ENCODE measurements at regions not wholly inside any gene's neighbourhood (a gene's known extent, or its start where the extent isn't known, plus 50 kb on each side); places are given as distances from the start of the nearest gene placed in this dataset.

- no peak overlapping the region for H3K27ac ChIP-seq (replicated peaks; ENCODE audit: low read length)
- no peaks in the 10 kb centered on the region for H3K9me3 ChIP-seq (replicated peaks in 1 of 2; ENCODE audit: control insufficient read depth in 2 of 2, insufficient read depth in 1 of 2, low read depth in 1 of 2, low read length in 2 of 2)
- H2AK5ac ChIP-seq (ENCODE audit: low read depth, low read length) = no peak overlapping the region
- no peak overlapping the region for H4K91ac ChIP-seq (ENCODE audit: low read depth, low read length, poor library complexity)
- H3K4ac ChIP-seq (ENCODE audit: low read length) = no peak overlapping the region
- no peak overlapping the region for H3K4me3 ChIP-seq (ENCODE audit: low read length in 2 of 2)
- H2AFZ ChIP-seq (ENCODE audit: low read length) = no peak overlapping the region
- no peak overlapping the region for H4K8ac ChIP-seq (ENCODE audit: low read depth, low read length)
- DNase-seq (ENCODE audit: low spot score) = no peak
- no peaks in the 10 kb centered on the region for H3K36me3 ChIP-seq (replicated peaks in 1 of 2; ENCODE audit: control insufficient read depth in 2 of 2, insufficient read depth in 2 of 2, low read length in 2 of 2)
- H2BK12ac ChIP-seq (ENCODE audit: low read length) = no peak overlapping the region
- no peak overlapping the region for H3K9ac ChIP-seq (ENCODE audit: low read depth, low read length, poor library complexity)
- H3K14ac ChIP-seq (ENCODE audit: low read length) = no peak overlapping the region
- no peak overlapping the region for H2BK5ac ChIP-seq (ENCODE audit: low read length)
- H3K4me2 ChIP-seq (ENCODE audit: insufficient read depth, low read length, poor library complexity, severe bottlenecking) = no peak overlapping the region
- no peaks in the 10 kb centered on the region for H3K27me3 ChIP-seq (ENCODE audit: control insufficient read depth in 3 of 3, insufficient read depth in 3 of 3, low read depth in 1 of 3, low read length in 3 of 3)
- no peak overlapping the region for H2BK120ac ChIP-seq (ENCODE audit: low read depth, low read length)
- H2BK15ac ChIP-seq (ENCODE audit: low read length) = no peak overlapping the region
- H3K18ac ChIP-seq (ENCODE audit: low read length) = no peak overlapping the region
- H3K4me1 ChIP-seq (ENCODE audit: control insufficient read depth in 2 of 2, insufficient read depth in 1 of 2, low read depth in 1 of 2, low read length in 2 of 2) = no peaks in the 10 kb centered on the region
- no peak overlapping the region for H3K23ac ChIP-seq (ENCODE audit: low read depth, low read length, poor library complexity)
- no peaks in the 10 kb centered on the region for H3K79me1 ChIP-seq (ENCODE audit: low read depth, low read length)
Measured at GRCh38 chr2:51597086-51597485, 565.2 kb upstream of the NRXN1 start.

GRCh38 chr2:51595836-51596235 is 563.9 kb upstream of the NRXN1 start:
- DNase-seq (ENCODE audit: low spot score) = no peak
- Histone ChIP-seq H3K27me3 (ENCODE audit: control insufficient read depth in 3 of 3, insufficient read depth in 3 of 3, low read depth in 1 of 3, low read length in 3 of 3) (no peaks in the 10 kb centered on the region), H2BK5ac (ENCODE audit: low read length) (no peak overlapping the region), H3K4me1 (ENCODE audit: control insufficient read depth in 2 of 2, insufficient read depth in 1 of 2, low read depth in 1 of 2, low read length in 2 of 2) (no peaks in the 10 kb centered on the region), H2BK120ac (ENCODE audit: low read depth, low read length) (no peak overlapping the region), H3K18ac (ENCODE audit: low read length) (no peak overlapping the region), H4K8ac (ENCODE audit: low read depth, low read length) (no peak overlapping the region), H3K36me3 (replicated peaks in 1 of 2; ENCODE audit: control insufficient read depth in 2 of 2, insufficient read depth in 2 of 2, low read length in 2 of 2) (no peaks in the 10 kb centered on the region), H2AK5ac (ENCODE audit: low read depth, low read length) (no peak overlapping the region), H3K9ac (ENCODE audit: low read depth, low read length, poor library complexity) (no peak overlapping the region), H3K4ac (ENCODE audit: low read length) (no peak overlapping the region), H3K79me1 (ENCODE audit: low read depth, low read length) (no peaks in the 10 kb centered on the region), H2AFZ (ENCODE audit: low read length) (no peak overlapping the region), H4K91ac (ENCODE audit: low read depth, low read length, poor library complexity) (no peak overlapping the region), H3K4me3 (ENCODE audit: low read length in 2 of 2) (no peak overlapping the region), H2BK12ac (ENCODE audit: low read length) (no peak overlapping the region), H3K23ac (ENCODE audit: low read depth, low read length, poor library complexity) (no peak overlapping the region), H3K9me3 (replicated peaks in 1 of 2; ENCODE audit: control insufficient read depth in 2 of 2, insufficient read depth in 1 of 2, low read depth in 1 of 2, low read length in 2 of 2) (no peaks in the 10 kb centered on the region), H3K27ac (replicated peaks; ENCODE audit: low read length) (no peak overlapping the region), H3K4me2 (ENCODE audit: insufficient read depth, low read length, poor library complexity, severe bottlenecking) (no peak overlapping the region), H3K14ac (ENCODE audit: low read length) (no peak overlapping the region), H2BK15ac (ENCODE audit: low read length) (no peak overlapping the region)

DNA sequence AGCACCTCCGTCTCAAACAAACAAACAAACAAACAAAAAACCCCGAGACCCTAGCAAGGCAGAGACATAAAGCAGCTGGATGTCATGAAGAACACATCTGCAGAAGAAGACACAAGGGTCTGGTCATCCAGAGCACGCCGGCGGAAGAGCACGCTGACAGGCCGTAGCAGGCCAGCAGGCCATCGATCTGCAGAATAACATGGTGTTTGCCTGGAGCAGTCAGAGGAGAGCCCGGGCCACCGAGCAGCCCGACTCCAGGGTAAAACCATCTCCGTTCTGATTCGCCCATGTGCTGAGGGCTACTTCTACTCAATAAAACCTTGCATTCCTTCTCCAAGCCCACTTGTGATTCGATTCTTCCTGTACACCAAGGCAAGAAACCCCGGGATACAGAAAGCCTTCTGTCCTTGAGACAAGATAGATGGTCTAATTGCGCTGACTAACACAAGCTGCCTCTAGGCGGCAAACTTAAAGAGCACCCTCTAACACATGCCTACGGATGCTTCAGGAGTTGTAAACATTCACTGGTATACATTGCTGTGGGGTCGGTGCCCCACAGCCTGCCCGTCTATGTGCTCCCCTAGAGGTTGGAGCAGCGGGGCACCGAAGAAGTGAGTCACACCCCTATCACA is 549.8 kb upstream of the NRXN1 start:
- Histone ChIP-seq H2AK5ac (ENCODE audit: low read depth, low read length) (no peak overlapping the region), H2BK12ac (ENCODE audit: low read length) (no peak overlapping the region), H2BK15ac (ENCODE audit: low read length) (no peak overlapping the region), H4K8ac (ENCODE audit: low read depth, low read length) (no peak overlapping the region), H3K9me3 (replicated peaks in 1 of 2; ENCODE audit: control insufficient read depth in 2 of 2, insufficient read depth in 1 of 2, low read depth in 1 of 2, low read length in 2 of 2) (no peaks in the 10 kb centered on the region), H3K9ac (ENCODE audit: low read depth, low read length, poor library complexity) (no peak overlapping the region), H2BK5ac (ENCODE audit: low read length) (no peak overlapping the region), H3K4me3 (ENCODE audit: low read length in 2 of 2) (no peak overlapping the region), H3K36me3 (replicated peaks in 1 of 2; ENCODE audit: control insufficient read depth in 2 of 2, insufficient read depth in 2 of 2, low read length in 2 of 2) (no peaks in the 10 kb centered on the region), H2AFZ (ENCODE audit: low read length) (no peak overlapping the region), H3K4me1 (ENCODE audit: control insufficient read depth in 2 of 2, insufficient read depth in 1 of 2, low read depth in 1 of 2, low read length in 2 of 2) (no peaks in the 10 kb centered on the region), H3K79me1 (ENCODE audit: low read depth, low read length) (no peaks in the 10 kb centered on the region), H3K27ac (replicated peaks; ENCODE audit: low read length) (no peak overlapping the region), H3K4me2 (ENCODE audit: insufficient read depth, low read length, poor library complexity, severe bottlenecking) (no peak overlapping the region), H3K23ac (ENCODE audit: low read depth, low read length, poor library complexity) (no peak overlapping the region), H3K4ac (ENCODE audit: low read length) (no peak overlapping the region), H3K14ac (ENCODE audit: low read length) (no peak overlapping the region), H3K18ac (ENCODE audit: low read length) (no peak overlapping the region), H3K27me3 (ENCODE audit: control insufficient read depth in 3 of 3, insufficient read depth in 3 of 3, low read depth in 1 of 3, low read length in 3 of 3) (no peaks in the 10 kb centered on the region), H2BK120ac (ENCODE audit: low read depth, low read length) (no peak overlapping the region), H4K91ac (ENCODE audit: low read depth, low read length, poor library complexity) (no peak overlapping the region)
- WGBS, 2 donors (ENCODE audit: extremely low coverage in 2 of 2, insufficient read length in 2 of 2, insufficient replicate concordance in 1 of 2) = no CpG with 5 or more reads among the region's 22 CpGs
- no peak for DNase-seq (ENCODE audit: low spot score)

DNA sequence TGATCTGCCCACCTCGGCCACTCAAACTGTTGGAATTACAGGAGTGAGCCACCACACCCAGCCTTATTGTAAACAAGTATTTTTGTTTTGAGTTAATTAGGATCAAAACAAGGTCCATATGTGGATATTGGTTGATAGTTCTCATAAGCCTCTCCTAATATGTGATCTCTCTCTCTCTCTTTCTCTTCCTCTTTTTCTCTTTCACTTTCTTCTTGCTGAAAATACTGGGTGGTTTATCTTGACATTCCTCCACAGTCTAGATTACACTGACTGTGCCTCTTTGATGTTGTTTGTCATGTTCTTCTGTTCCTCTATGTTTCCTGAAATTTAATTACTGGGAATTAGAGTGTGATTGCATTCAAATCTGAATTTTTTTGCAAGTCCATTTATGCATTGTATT is 547.5 kb upstream of the NRXN1 start:
- Histone ChIP-seq H3K4me1 (ENCODE audit: control insufficient read depth in 2 of 2, insufficient read depth in 1 of 2, low read depth in 1 of 2, low read length in 2 of 2) (no peaks in the 10 kb centered on the region), H2BK120ac (ENCODE audit: low read depth, low read length) (no peak overlapping the region), H2BK15ac (ENCODE audit: low read length) (no peak overlapping the region), H2BK12ac (ENCODE audit: low read length) (no peak overlapping the region), H4K91ac (ENCODE audit: low read depth, low read length, poor library complexity) (no peak overlapping the region), H3K9me3 (replicated peaks in 1 of 2; ENCODE audit: control insufficient read depth in 2 of 2, insufficient read depth in 1 of 2, low read depth in 1 of 2, low read length in 2 of 2) (no peaks in the 10 kb centered on the region), H3K36me3 (replicated peaks in 1 of 2; ENCODE audit: control insufficient read depth in 2 of 2, insufficient read depth in 2 of 2, low read length in 2 of 2) (no peaks in the 10 kb centered on the region), H3K14ac (ENCODE audit: low read length) (no peak overlapping the region), H3K23ac (ENCODE audit: low read depth, low read length, poor library complexity) (no peak overlapping the region), H2BK5ac (ENCODE audit: low read length) (no peak overlapping the region), H3K4me3 (ENCODE audit: low read length in 2 of 2) (no peak overlapping the region), H3K79me1 (ENCODE audit: low read depth, low read length) (no peaks in the 10 kb centered on the region), H3K4me2 (ENCODE audit: insufficient read depth, low read length, poor library complexity, severe bottlenecking) (no peak overlapping the region), H3K9ac (ENCODE audit: low read depth, low read length, poor library complexity) (no peak overlapping the region), H3K27me3 (ENCODE audit: control insufficient read depth in 3 of 3, insufficient read depth in 3 of 3, low read depth in 1 of 3, low read length in 3 of 3) (no peaks in the 10 kb centered on the region), H3K18ac (ENCODE audit: low read length) (no peak overlapping the region), H3K4ac (ENCODE audit: low read length) (no peak overlapping the region), H3K27ac (replicated peaks; ENCODE audit: low read length) (no peak overlapping the region), H2AK5ac (ENCODE audit: low read depth, low read length) (no peak overlapping the region), H2AFZ (ENCODE audit: low read length) (no peak overlapping the region), H4K8ac (ENCODE audit: low read depth, low read length) (no peak overlapping the region)
- WGBS, 2 donors (ENCODE audit: extremely low coverage in 2 of 2, insufficient read length in 2 of 2, insufficient replicate concordance in 1 of 2) = no CpG with 5 or more reads among the region's 1 CpG
- no peak for DNase-seq (ENCODE audit: low spot score)

Measured in neuronal stem cell (in vitro differentiated cells).